PC-9 (cell line): ENCODE measurements at regions not wholly inside any gene's neighbourhood (a gene's known extent, or its start where the extent isn't known, plus 50 kb on each side); places are given as distances from the start of the nearest gene placed in this dataset.

ENCODE experiments used
- BruUV-seq: library from RNA; stranded (reverse); fragments of 400-500 nt; replicated peaks from 2 replicates; lab custom pipeline; 2021; lab: Mats Ljungman, UMichigan
- CTCF ChIA-PET: fragments of 300-600 bp; sonication (Branson Sonifier 250); formaldehyde crosslinking; loops from one replicate; lab custom pipeline; 2022; ENCODE audit warnings: antibody characterized with exemption; lab: Charles Lee
- POLR2A ChIA-PET: fragments of 300-600 bp; sonication (Branson Sonifier 250); formaldehyde crosslinking; loops from one replicate; lab custom pipeline; 2022; ENCODE audit warnings: antibody characterized with exemption; ENCODE audit not compliant: unreplicated experiment; lab: Charles Lee
- DNase-seq, 2 experiments: peaks; one replicate each; pipeline versions ENCODE4 v3.0.0 to v3.0.0-alpha.2; 2015 to 2022; ENCODE audit warnings: mixed read lengths in 1 of 2
- H2AFZ ChIP-seq: fragments of 200-600 bp; sonication (generic); 2 replicates; pipeline ENCODE4 v1.8.1; 2017; ENCODE audit warnings: antibody characterized with exemption
- H3F3A ChIP-seq: fragments of 200-600 bp; sonication (generic); 2 replicates; pipeline ENCODE4 v1.8.1; 2017; ENCODE audit warnings: antibody characterized with exemption, mild to moderate bottlenecking, low read depth; ENCODE audit not compliant: insufficient read depth
- H3K27ac ChIP-seq: fragments of 200-600 bp; sonication (generic); 2 replicates; pipeline ENCODE4 v1.6.1; 2016; ENCODE audit warnings: mixed run types
- H3K27me3 ChIP-seq: fragments of 200-600 bp; sonication (generic); 2 replicates; pipeline ENCODE4 v1.6.1; 2016; ENCODE audit warnings: low read depth, mixed run types; ENCODE audit not compliant: insufficient read depth
- H3K36me3 ChIP-seq: fragments of 200-600 bp; sonication (generic); 2 replicates; pipeline ENCODE4 v1.6.1; 2016; ENCODE audit warnings: low read depth, mixed run types
- H3K4me1 ChIP-seq: fragments of 200-600 bp; sonication (generic); replicated peaks from 2 replicates; pipeline ENCODE4 v1.6.1; 2016; ENCODE audit warnings: mixed run types; ENCODE audit not compliant: insufficient read depth
- H3K4me2 ChIP-seq: fragments of 200-600 bp; sonication (generic); 2 replicates; pipeline ENCODE4 v1.6.1; 2017; ENCODE audit warnings: mixed run types
- H3K4me3 ChIP-seq: fragments of 200-600 bp; sonication (generic); 2 replicates; pipeline ENCODE4 v1.6.1; 2016; ENCODE audit warnings: mixed run types
- H3K79me2 ChIP-seq: fragments of 200-600 bp; sonication (generic); 2 replicates; pipeline ENCODE4 v1.6.1; 2017; ENCODE audit warnings: low read depth, mixed run types
- H3K9me2 ChIP-seq: fragments of 200-600 bp; sonication (generic); 2 replicates; pipeline ENCODE4 v1.8.1; 2017; ENCODE audit warnings: mild to moderate bottlenecking; ENCODE audit not compliant: insufficient read depth
- H3K9me3 ChIP-seq: fragments of 200-600 bp; sonication (generic); 2 replicates; pipeline ENCODE4 v1.8.1; 2016; ENCODE audit warnings: low read depth; ENCODE audit not compliant: insufficient read depth
- H4K20me1 ChIP-seq: fragments of 200-600 bp; sonication (generic); 2 replicates; pipeline ENCODE4 v1.8.1; 2017; ENCODE audit not compliant: insufficient read depth
- CTCF ChIP-seq: fragments of 200-600 bp; sonication (generic); conservative IDR thresholded peaks from 2 replicates; pipeline ENCODE4 v1.6.1; 2017; ENCODE audit warnings: mixed run types, antibody characterized with exemption, mild to moderate bottlenecking, moderate library complexity
- EZH2 ChIP-seq: fragments of 200-600 bp; sonication (generic); IDR thresholded peaks from 2 replicates; pipeline ENCODE4 v1.8.0; 2017; ENCODE audit warnings: antibody characterized with exemption, low read depth
- intact Hi-C: fragments of 100-400 bp; cut with micrococcal nuclease; formaldehyde crosslinking; loops from one replicate; pipeline ENCODE4 v1.10.0; 2022; ENCODE audit not compliant: unreplicated experiment

GRCh38 chr3:16024548-16024947, 149.9 kb upstream of the GALNT15 start:
- H3K27ac ChIP-seq = no peak overlapping the region
- no peaks in the 10 kb centered on the region for H3K9me2 ChIP-seq
- no peak overlapping the region for H3K4me3 ChIP-seq
- H3K36me3 ChIP-seq = no peaks in the 10 kb centered on the region
- ChIA-PET POLR2A (no interaction called here), CTCF (no interaction called here)
- no peaks in the 10 kb centered on the region for H3K9me3 ChIP-seq
- intact Hi-C loops = no loop called here
- no peaks in the 10 kb centered on the region for H3K27me3 ChIP-seq
- DNase-seq = no peak
- H4K20me1 ChIP-seq = no peaks in the 10 kb centered on the region
- no peaks in the 10 kb centered on the region for H3K79me2 ChIP-seq
- no peak overlapping the region for H3K4me2 ChIP-seq
- no peak overlapping the region for H2AFZ ChIP-seq
- no peaks in the 10 kb centered on the region for H3F3A ChIP-seq
- no peaks in the 10 kb centered on the region for H3K4me1 ChIP-seq
- BruUV-seq = no TSS peak
- no peak for TF ChIP-seq EZH2
- no peak for TF ChIP-seq CTCF

GRCh38 chr3:16026753-16027152, 147.7 kb upstream of the GALNT15 start:
- TF ChIP-seq EZH2 = no peak
- no peak for TF ChIP-seq CTCF
- POLR2A ChIA-PET = no interaction called here
- Histone ChIP-seq H3F3A (no peaks in the 10 kb centered on the region), H3K4me3 (no peak overlapping the region), H4K20me1 (no peaks in the 10 kb centered on the region), H2AFZ (no peak overlapping the region), H3K79me2 (no peaks in the 10 kb centered on the region), H3K9me2 (no peaks in the 10 kb centered on the region), H3K4me2 (0 out of 2 replicates have a peak overlapping the region, but pooled peaks have one; percentile 16), H3K9me3 (no peaks in the 10 kb centered on the region), H3K4me1 (no peaks in the 10 kb centered on the region), H3K27me3 (no peaks in the 10 kb centered on the region), H3K36me3 (no peaks in the 10 kb centered on the region), H3K27ac (no peak overlapping the region)
- no peak for DNase-seq
- BruUV-seq = no TSS peak
- CTCF ChIA-PET = no interaction called here
- intact Hi-C loops = no loop called here

- Histone ChIP-seq H3K36me3 (no peaks in the 10 kb centered on the region), H3K4me3 (no peak overlapping the region), H3F3A (no peaks in the 10 kb centered on the region), H3K27ac (no peak overlapping the region), H3K79me2 (no peaks in the 10 kb centered on the region), H3K9me2 (no peaks in the 10 kb centered on the region), H3K4me2 (no peak overlapping the region), H2AFZ (no peak overlapping the region), H4K20me1 (no peaks in the 10 kb centered on the region), H3K9me3 (no peaks in the 10 kb centered on the region), H3K27me3 (no peaks in the 10 kb centered on the region), H3K4me1 (no peaks in the 10 kb centered on the region)
- no peak for DNase-seq
- CTCF ChIA-PET = no interaction called here
- POLR2A ChIA-PET = no interaction called here
- TF ChIP-seq CTCF (no peak), EZH2 (no peak)
- no TSS peak for BruUV-seq
- intact Hi-C loops = no loop called here
These were observed 145.9 kb upstream of the GALNT15 start for GRCh38 chr3:16028604-16029003.
